Neuronal stem cell (in vitro differentiated cells): ENCODE measurements at regions not wholly inside any gene's neighbourhood (a gene's known extent, or its start where the extent isn't known, plus 50 kb on each side); places are given as distances from the start of the nearest gene placed in this dataset.

Source experiments
- DNase-seq: peaks from one replicate; pipeline ENCODE4 v3.0.0-alpha.2; 2013; ENCODE audit warnings: low spot score
- H2AFZ ChIP-seq: one replicate; pipeline ENCODE4 v1.6.1; 2013; ENCODE audit warnings: mild to moderate bottlenecking, low read length, inconsistent platforms
- H2AK5ac ChIP-seq: 2 replicates; pipeline ENCODE4 v1.6.1; 2013; ENCODE audit warnings: low read depth, mild to moderate bottlenecking, inconsistent platforms, low read length, moderate library complexity, mixed read lengths
- H2BK120ac ChIP-seq: 2 replicates; pipeline ENCODE4 v1.6.1; 2013; ENCODE audit warnings: low read depth, mild to moderate bottlenecking, inconsistent platforms, low read length, moderate library complexity, mixed read lengths
- H2BK12ac ChIP-seq: one replicate; pipeline ENCODE4 v1.6.1; 2013; ENCODE audit warnings: low read length, inconsistent platforms
- H2BK15ac ChIP-seq: 2 replicates; pipeline ENCODE4 v1.6.1; 2013; ENCODE audit warnings: mild to moderate bottlenecking, low read length, inconsistent platforms, mixed read lengths
- H2BK5ac ChIP-seq: one replicate; pipeline ENCODE4 v1.6.1; 2013; ENCODE audit warnings: inconsistent platforms, mild to moderate bottlenecking, low read length, moderate library complexity
- H3K14ac ChIP-seq: one replicate; pipeline ENCODE4 v1.6.1; 2013; ENCODE audit warnings: low read length, inconsistent platforms
- H3K18ac ChIP-seq: 2 replicates; pipeline ENCODE4 v1.6.1; 2013; ENCODE audit warnings: low read length, inconsistent platforms
- H3K23ac ChIP-seq: 2 replicates; pipeline ENCODE4 v1.6.1; 2013; ENCODE audit warnings: low read depth, mild to moderate bottlenecking, mixed read lengths, low read length, inconsistent platforms; ENCODE audit not compliant: poor library complexity
- H3K27ac ChIP-seq: replicated peaks from 3 replicates; pipeline ENCODE4 v1.5.1; 2013; ENCODE audit warnings: low read length, inconsistent platforms
- H3K27me3 ChIP-seq, 3 experiments: 2 replicates each; pipeline ENCODE4 v1.6.1; 2013; ENCODE audit warnings: low read length in 3 of 3, mild to moderate bottlenecking in 2 of 3, inconsistent platforms in 1 of 3, low read depth in 1 of 3, mixed read lengths in 1 of 3, moderate library complexity in 1 of 3; ENCODE audit not compliant: control insufficient read depth in 3 of 3, insufficient read depth in 3 of 3
- H3K36me3 ChIP-seq, 2 donors: replicated peaks in 1 of 2; 2 replicates each; pipeline ENCODE4 v1.6.1; 2013; ENCODE audit warnings: low read length in 2 of 2; ENCODE audit not compliant: control insufficient read depth in 2 of 2, insufficient read depth in 2 of 2
- H3K4ac ChIP-seq: 2 replicates; pipeline ENCODE4 v1.6.1; 2013; ENCODE audit warnings: inconsistent platforms, mild to moderate bottlenecking, low read length, moderate library complexity
- H3K4me1 ChIP-seq, 2 donors: 1 replicate in 1 of 2; 2 replicates in 1 of 2; pipeline ENCODE4 v1.6.1; 2013; ENCODE audit warnings: low read length in 2 of 2, low read depth in 1 of 2; ENCODE audit not compliant: control insufficient read depth in 2 of 2, insufficient read depth in 1 of 2
- H3K4me2 ChIP-seq: one replicate; pipeline ENCODE4 v1.6.1; 2013; ENCODE audit warnings: mild to moderate bottlenecking, low read length, inconsistent platforms; ENCODE audit not compliant: insufficient read depth, poor library complexity, severe bottlenecking
- H3K4me3 ChIP-seq, 2 donors: 2 replicates each; pipeline ENCODE4 v1.5.1; 2013; ENCODE audit warnings: low read length in 2 of 2, mild to moderate bottlenecking in 2 of 2, inconsistent platforms in 1 of 2, moderate library complexity in 1 of 2
- H3K79me1 ChIP-seq: one replicate; pipeline ENCODE4 v1.6.1; 2013; ENCODE audit warnings: low read depth, mild to moderate bottlenecking, inconsistent platforms, low read length, moderate library complexity
- H3K9ac ChIP-seq: one replicate; pipeline ENCODE4 v1.6.1; 2013; ENCODE audit warnings: mild to moderate bottlenecking, low read depth, low read length, inconsistent platforms; ENCODE audit not compliant: poor library complexity
- H3K9me3 ChIP-seq, 2 donors: replicated peaks in 1 of 2; 2 replicates each; pipeline versions ENCODE3 to v1.6.1; 2013; ENCODE audit warnings: low read length in 2 of 2, mild to moderate bottlenecking in 2 of 2, inconsistent platforms in 1 of 2, low read depth in 1 of 2, mixed read lengths in 1 of 2, moderate library complexity in 1 of 2; ENCODE audit not compliant: control insufficient read depth in 2 of 2, insufficient read depth in 1 of 2
- H4K8ac ChIP-seq: one replicate; pipeline ENCODE4 v1.6.1; 2013; ENCODE audit warnings: low read depth, mild to moderate bottlenecking, inconsistent platforms, low read length, moderate library complexity
- H4K91ac ChIP-seq: one replicate; pipeline ENCODE4 v1.6.1; 2013; ENCODE audit warnings: low read length, low read depth, mild to moderate bottlenecking, inconsistent platforms; ENCODE audit not compliant: poor library complexity
- WGBS, 2 donors: extraction: QIAGEN DNeasy Blood & Tissue Kit; methylation state at CpG; one replicate each; pipeline ENCODE4 v1.1.7; 2013; ENCODE audit warnings: missing lambda C conversion rate in 2 of 2, mixed read lengths in 1 of 2; ENCODE audit not compliant: insufficient read length in 2 of 2, insufficient replicate concordance in 1 of 2; ENCODE audit errors: extremely low coverage in 2 of 2; 5-methylcytosine and 5-hydroxymethylcytosine counted together

DNA sequence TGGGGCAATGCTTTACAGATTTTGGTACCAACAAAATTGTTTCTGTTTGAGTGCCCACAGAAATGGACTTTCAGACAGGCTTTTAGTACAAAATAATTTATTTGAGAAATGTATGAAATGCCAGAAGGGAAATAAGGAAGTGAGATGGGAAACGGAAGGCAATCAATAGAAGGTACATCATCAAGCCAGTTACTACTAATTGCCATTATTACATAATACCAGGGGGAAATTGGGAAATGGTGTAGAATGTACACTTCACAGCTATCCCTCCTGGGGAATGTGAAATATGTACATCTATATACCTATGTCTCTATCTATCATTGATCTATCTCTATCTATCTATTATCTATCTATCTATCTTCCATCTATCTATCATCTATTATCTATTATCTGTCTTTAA lies 264.6 kb upstream of the B3GALT2 start:
- Histone ChIP-seq H3K4ac (no peak overlapping the region), H3K4me2 (no peak overlapping the region), H3K9me3 (no peaks in the 10 kb centered on the region), H3K23ac (no peak overlapping the region), H4K8ac (no peak overlapping the region), H3K9ac (no peak overlapping the region), H3K18ac (no peak overlapping the region), H3K4me3 (no peak overlapping the region), H3K27me3 (no peaks in the 10 kb centered on the region), H3K79me1 (no peaks in the 10 kb centered on the region), H3K14ac (no peak overlapping the region), H2AFZ (no peak overlapping the region), H2BK12ac (no peak overlapping the region), H3K4me1 (peaks cover 3 to 6% of the 10 kb centered on the region in 2 donors), H2BK120ac (no peak overlapping the region), H3K27ac (no peak overlapping the region), H3K36me3 (no peaks in the 10 kb centered on the region), H4K91ac (no peak overlapping the region), H2BK5ac (no peak overlapping the region), H2BK15ac (no peak overlapping the region), H2AK5ac (no peak overlapping the region)
- no peak for DNase-seq
- no CpG with 5 or more reads among the region's 1 CpG for WGBS, 2 donors

DNA sequence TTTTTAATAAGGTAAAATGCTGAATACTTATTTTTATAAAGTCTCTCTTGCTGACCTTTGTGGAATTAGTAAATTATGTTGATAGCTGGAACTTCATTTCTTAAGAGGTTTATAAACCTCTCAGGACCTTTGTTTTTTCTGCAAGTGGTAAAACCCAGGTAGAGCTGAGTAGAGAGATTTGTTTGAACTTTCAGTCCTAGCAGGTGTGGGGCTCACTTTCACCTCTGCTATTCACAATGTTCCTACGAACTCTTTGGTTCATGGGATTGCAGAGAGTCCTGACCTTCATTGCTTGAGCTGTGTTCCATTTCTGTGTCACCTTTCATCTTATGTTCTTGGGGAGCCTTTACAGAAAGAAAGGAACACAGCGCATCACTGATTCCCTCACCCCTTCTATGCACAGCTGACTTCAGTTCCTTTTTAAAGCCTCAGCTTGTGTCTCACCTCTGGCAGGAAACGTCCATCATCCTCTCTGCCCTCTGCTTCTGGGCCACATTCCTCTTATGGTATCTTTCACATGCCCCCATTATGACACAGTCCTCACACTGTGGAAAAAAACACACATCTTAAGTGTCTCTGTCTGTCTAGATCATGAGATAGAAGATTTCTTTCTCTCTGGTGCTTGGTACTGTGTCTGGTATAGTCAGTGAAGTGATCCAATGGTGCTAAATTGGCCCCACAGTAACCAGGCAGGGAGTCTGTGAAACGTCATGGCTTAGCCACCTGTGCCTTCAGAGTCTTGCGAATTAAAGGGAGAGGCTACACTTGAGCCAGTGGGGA lies 262.5 kb upstream of the B3GALT2 start:
- Histone ChIP-seq H2BK120ac (no peak overlapping the region), H2AK5ac (no peak overlapping the region), H3K27ac (no peak overlapping the region), H3K9me3 (no peaks in the 10 kb centered on the region), H3K23ac (no peak overlapping the region), H3K18ac (no peak overlapping the region), H3K79me1 (no peaks in the 10 kb centered on the region), H3K27me3 (no peaks in the 10 kb centered on the region), H3K4me2 (no peak overlapping the region), H3K4me1 (peaks cover 3 to 6% of the 10 kb centered on the region in 2 donors), H3K9ac (no peak overlapping the region), H3K14ac (no peak overlapping the region), H4K8ac (no peak overlapping the region), H2BK12ac (no peak overlapping the region), H2BK15ac (no peak overlapping the region), H2AFZ (peak overlapping the region; percentile 61), H4K91ac (no peak overlapping the region), H3K4ac (no peak overlapping the region), H3K36me3 (no peaks in the 10 kb centered on the region), H3K4me3 (no peak overlapping the region), H2BK5ac (no peak overlapping the region)
- no CpG with 5 or more reads among the region's 5 CpGs for WGBS, 2 donors
- no peak for DNase-seq

DNA sequence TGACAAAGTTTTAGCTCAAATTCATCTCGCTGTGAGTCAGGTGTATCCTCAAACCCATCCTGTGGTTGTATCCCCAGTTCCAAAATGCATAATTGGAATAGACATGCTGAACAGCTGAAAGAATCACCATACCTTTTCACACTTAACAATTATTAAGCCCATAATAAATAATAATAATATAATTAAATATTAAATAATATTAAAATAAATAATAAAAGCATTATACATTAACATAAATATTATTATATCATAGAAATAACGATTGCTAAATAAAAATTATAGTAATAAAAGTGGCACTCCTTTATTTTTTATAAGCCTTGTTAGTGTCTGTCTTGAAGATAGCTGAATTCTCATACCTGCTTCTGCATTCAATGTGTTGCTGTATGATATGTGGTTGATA lies 257.5 kb upstream of the B3GALT2 start:
- no peak overlapping the region for H3K9ac ChIP-seq
- no peak overlapping the region for H2BK5ac ChIP-seq
- H3K18ac ChIP-seq = no peak overlapping the region
- H3K14ac ChIP-seq = no peak overlapping the region
- H3K4me2 ChIP-seq = no peak overlapping the region
- no peaks in the 10 kb centered on the region for H3K27me3 ChIP-seq
- no peaks in the 10 kb centered on the region for H3K9me3 ChIP-seq
- no peak overlapping the region for H3K4ac ChIP-seq
- no peaks in the 10 kb centered on the region for H3K36me3 ChIP-seq
- no peak overlapping the region for H3K23ac ChIP-seq
- H2AFZ ChIP-seq = no peak overlapping the region
- no peaks in the 10 kb centered on the region for H3K79me1 ChIP-seq
- no peak overlapping the region for H3K27ac ChIP-seq
- no CpG with 5 or more reads among the region's 2 CpGs for WGBS, 2 donors
- no peak overlapping the region for H2AK5ac ChIP-seq
- peaks cover under 1 to 1% of the 10 kb centered on the region in 2 donors for H3K4me1 ChIP-seq
- H2BK120ac ChIP-seq = no peak overlapping the region
- no peak overlapping the region for H2BK15ac ChIP-seq
- no peak overlapping the region for H3K4me3 ChIP-seq
- no peak overlapping the region for H2BK12ac ChIP-seq
- no peak for DNase-seq
- H4K8ac ChIP-seq = no peak overlapping the region
- no peak overlapping the region for H4K91ac ChIP-seq

DNA sequence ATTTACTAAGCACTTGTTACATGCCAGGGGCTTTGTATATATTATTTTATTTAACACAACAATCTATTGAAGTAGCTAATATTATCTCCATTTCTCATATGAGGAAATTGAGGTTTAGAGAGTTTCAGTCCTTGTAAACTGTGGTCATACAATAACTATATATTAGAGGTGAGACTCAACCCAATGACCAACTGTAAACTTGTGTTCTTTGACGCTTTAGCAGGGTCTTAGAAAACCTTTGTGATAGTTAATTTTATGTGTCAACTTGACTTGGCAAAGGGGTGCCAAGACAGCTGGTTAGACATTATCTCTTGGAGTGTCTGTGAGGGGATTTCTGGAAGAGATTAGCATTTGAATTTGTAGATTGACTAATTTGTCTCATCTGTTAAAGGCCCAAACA lies 252.4 kb upstream of the B3GALT2 start:
- no peak overlapping the region for H2BK120ac ChIP-seq
- H3K18ac ChIP-seq = no peak overlapping the region
- H2BK15ac ChIP-seq = no peak overlapping the region
- H3K79me1 ChIP-seq = no peaks in the 10 kb centered on the region
- H2BK12ac ChIP-seq = no peak overlapping the region
- no peak overlapping the region for H3K4me3 ChIP-seq
- no peak overlapping the region for H3K27ac ChIP-seq
- no peak for DNase-seq
- H2AK5ac ChIP-seq = no peak overlapping the region
- no peak overlapping the region for H2BK5ac ChIP-seq
- no peaks in the 10 kb centered on the region for H3K36me3 ChIP-seq
- no peak overlapping the region for H3K4ac ChIP-seq
- no peak overlapping the region for H3K4me2 ChIP-seq
- H3K14ac ChIP-seq = no peak overlapping the region
- H3K4me1 ChIP-seq = no peaks in the 10 kb centered on the region
- H3K9ac ChIP-seq = no peak overlapping the region
- no peak overlapping the region for H4K91ac ChIP-seq
- no peaks in the 10 kb centered on the region for H3K27me3 ChIP-seq
- H3K9me3 ChIP-seq = peaks cover 0 to 9% of the 10 kb centered on the region in 2 donors
- no peak overlapping the region for H4K8ac ChIP-seq
- H3K23ac ChIP-seq = no peak overlapping the region
- no CpG with 5 or more reads among the region's 1 CpG for WGBS, 2 donors
- H2AFZ ChIP-seq = no peak overlapping the region
